Uterus (tissue), 2 donors: ENCODE measurements at regions not wholly inside any gene's neighbourhood (a gene's known extent, or its start where the extent isn't known, plus 50 kb on each side); places are given as distances from the start of the nearest gene placed in this dataset.

Source experiments
- POLR2A ChIP-seq, 2 donors: fragments of 450-650 bp; IDR thresholded peaks; one replicate each; pipeline ENCODE4 v1.6.1; 2016; ENCODE audit warnings: antibody characterized with exemption in 2 of 2, mild to moderate bottlenecking in 1 of 2, moderate library complexity in 1 of 2
- TF ChIP-seq, protein P1 (sequence below), 4 experiments: fragments of 200-600 bp in 2 of 4; fragments of 450-650 bp in 2 of 4; sonication (generic) in 2 of 4; IDR thresholded peaks; one replicate each; pipeline ENCODE4 v1.5.1; 2016 to 2019; ENCODE audit warnings: antibody characterized with exemption in 4 of 4, mild to moderate bottlenecking in 2 of 4, moderate library complexity in 1 of 4

DNA sequence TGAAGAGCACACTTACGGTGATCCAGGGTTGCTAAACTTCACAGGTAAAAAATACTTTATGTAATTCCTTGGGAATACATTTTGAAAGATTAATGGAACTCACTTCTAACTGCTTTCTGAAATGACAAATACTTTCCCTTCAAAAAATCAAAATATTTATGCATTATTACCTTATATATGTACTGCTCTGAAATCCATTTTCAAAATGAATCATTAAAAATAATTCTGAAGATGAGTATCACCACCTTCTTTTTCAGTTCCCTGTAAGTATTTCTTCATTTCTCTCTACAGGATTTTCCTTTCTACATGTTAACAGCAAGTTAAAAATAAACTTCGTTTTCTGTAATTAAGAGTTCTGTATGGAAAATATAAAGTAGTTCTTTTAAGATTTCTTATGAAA, 428.6 kb downstream of the TMA16 start:
- TF ChIP-seq, protein P1, sequence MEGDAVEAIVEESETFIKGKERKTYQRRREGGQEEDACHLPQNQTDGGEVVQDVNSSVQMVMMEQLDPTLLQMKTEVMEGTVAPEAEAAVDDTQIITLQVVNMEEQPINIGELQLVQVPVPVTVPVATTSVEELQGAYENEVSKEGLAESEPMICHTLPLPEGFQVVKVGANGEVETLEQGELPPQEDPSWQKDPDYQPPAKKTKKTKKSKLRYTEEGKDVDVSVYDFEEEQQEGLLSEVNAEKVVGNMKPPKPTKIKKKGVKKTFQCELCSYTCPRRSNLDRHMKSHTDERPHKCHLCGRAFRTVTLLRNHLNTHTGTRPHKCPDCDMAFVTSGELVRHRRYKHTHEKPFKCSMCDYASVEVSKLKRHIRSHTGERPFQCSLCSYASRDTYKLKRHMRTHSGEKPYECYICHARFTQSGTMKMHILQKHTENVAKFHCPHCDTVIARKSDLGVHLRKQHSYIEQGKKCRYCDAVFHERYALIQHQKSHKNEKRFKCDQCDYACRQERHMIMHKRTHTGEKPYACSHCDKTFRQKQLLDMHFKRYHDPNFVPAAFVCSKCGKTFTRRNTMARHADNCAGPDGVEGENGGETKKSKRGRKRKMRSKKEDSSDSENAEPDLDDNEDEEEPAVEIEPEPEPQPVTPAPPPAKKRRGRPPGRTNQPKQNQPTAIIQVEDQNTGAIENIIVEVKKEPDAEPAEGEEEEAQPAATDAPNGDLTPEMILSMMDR (IDR thresholded peaks at IDR 0.05), result no peak
- no peak for TF ChIP-seq POLR2A (IDR thresholded peaks at IDR 0.05)
